ENCODE measurements at regions not wholly inside any gene's neighbourhood (a gene's known extent, or its start where the extent isn't known, plus 50 kb on each side); places are given as distances from the start of the nearest gene placed in this dataset.

GRCh38 chr10:93222876-93223275 lies 149.2 kb downstream of the CYP26A1 start:
- Histone ChIP-seq H3K4me3 (ENCODE audit: low read depth in 1 of 3, low read length in 3 of 3) (no peak overlapping the region), H3K27me3 (ENCODE audit: control insufficient read depth in 4 of 4, insufficient read depth in 4 of 4, low read length in 3 of 4) (no peaks in the 10 kb centered on the region), H3K36me3 (ENCODE audit: control insufficient read depth in 4 of 4, insufficient read depth in 3 of 4, low read depth in 1 of 4, low read length in 3 of 4) (no peaks in the 10 kb centered on the region), H3K9me3 (ENCODE audit: control insufficient read depth in 4 of 4, low read length in 3 of 4) (no peaks in the 10 kb centered on the region), H3K4me1 (ENCODE audit: control insufficient read depth in 4 of 4, insufficient read depth in 4 of 4, low read length in 3 of 4) (peaks cover 17 to 43% (median 28%) of the 10 kb centered on the region in 4 donors), H3K27ac (ENCODE audit: low read depth in 1 of 2, low read length in 2 of 2) (no peak overlapping the region), H3K9ac (ENCODE audit: low read depth in 1 of 2, low read length in 2 of 2) (no peak overlapping the region)
- TF ChIP-seq NR2F2 (IDR thresholded peaks at IDR 0.05), result no peak
- TF ChIP-seq FOXA1 (IDR thresholded peaks at IDR 0.05), result no peak
- TF ChIP-seq FOXA2 (IDR thresholded peaks at IDR 0.05), result no peak
- TF ChIP-seq MAX (IDR thresholded peaks at IDR 0.05), result no peak
- no peak for TF ChIP-seq TAF1 (conservative IDR thresholded peaks at IDR 0.05)
- TF ChIP-seq, protein P1, sequence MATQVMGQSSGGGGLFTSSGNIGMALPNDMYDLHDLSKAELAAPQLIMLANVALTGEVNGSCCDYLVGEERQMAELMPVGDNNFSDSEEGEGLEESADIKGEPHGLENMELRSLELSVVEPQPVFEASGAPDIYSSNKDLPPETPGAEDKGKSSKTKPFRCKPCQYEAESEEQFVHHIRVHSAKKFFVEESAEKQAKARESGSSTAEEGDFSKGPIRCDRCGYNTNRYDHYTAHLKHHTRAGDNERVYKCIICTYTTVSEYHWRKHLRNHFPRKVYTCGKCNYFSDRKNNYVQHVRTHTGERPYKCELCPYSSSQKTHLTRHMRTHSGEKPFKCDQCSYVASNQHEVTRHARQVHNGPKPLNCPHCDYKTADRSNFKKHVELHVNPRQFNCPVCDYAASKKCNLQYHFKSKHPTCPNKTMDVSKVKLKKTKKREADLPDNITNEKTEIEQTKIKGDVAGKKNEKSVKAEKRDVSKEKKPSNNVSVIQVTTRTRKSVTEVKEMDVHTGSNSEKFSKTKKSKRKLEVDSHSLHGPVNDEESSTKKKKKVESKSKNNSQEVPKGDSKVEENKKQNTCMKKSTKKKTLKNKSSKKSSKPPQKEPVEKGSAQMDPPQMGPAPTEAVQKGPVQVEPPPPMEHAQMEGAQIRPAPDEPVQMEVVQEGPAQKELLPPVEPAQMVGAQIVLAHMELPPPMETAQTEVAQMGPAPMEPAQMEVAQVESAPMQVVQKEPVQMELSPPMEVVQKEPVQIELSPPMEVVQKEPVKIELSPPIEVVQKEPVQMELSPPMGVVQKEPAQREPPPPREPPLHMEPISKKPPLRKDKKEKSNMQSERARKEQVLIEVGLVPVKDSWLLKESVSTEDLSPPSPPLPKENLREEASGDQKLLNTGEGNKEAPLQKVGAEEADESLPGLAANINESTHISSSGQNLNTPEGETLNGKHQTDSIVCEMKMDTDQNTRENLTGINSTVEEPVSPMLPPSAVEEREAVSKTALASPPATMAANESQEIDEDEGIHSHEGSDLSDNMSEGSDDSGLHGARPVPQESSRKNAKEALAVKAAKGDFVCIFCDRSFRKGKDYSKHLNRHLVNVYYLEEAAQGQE (IDR thresholded peaks at IDR 0.05), result no peak
- TF ChIP-seq ZBTB33 (IDR thresholded peaks at IDR 0.05), result no peak
- TF ChIP-seq, protein P2, sequence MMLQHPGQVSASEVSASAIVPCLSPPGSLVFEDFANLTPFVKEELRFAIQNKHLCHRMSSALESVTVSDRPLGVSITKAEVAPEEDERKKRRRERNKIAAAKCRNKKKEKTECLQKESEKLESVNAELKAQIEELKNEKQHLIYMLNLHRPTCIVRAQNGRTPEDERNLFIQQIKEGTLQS (IDR thresholded peaks at IDR 0.05), result no peak
- TF ChIP-seq RXRA (IDR thresholded peaks at IDR 0.05), result no peak
- TF ChIP-seq HNF4G (IDR thresholded peaks at IDR 0.05), result no peak
- DNase-seq (ENCODE audit: low spot score), result no peak

GRCh38 chr10:93223336-93223735 lies 149.6 kb downstream of the CYP26A1 start:
- no peaks in the 10 kb centered on the region for H3K9me3 ChIP-seq (ENCODE audit: control insufficient read depth in 4 of 4, low read length in 3 of 4)
- no peaks in the 10 kb centered on the region for H3K27me3 ChIP-seq (ENCODE audit: control insufficient read depth in 4 of 4, insufficient read depth in 4 of 4, low read length in 3 of 4)
- no peak for DNase-seq (ENCODE audit: low spot score)
- no peak overlapping the region for H3K4me3 ChIP-seq (ENCODE audit: low read depth in 1 of 3, low read length in 3 of 3)
- H3K4me1 ChIP-seq (ENCODE audit: control insufficient read depth in 4 of 4, insufficient read depth in 4 of 4, low read length in 3 of 4), result peaks cover 17 to 39% (median 24%) of the 10 kb centered on the region in 4 donors
- no peak overlapping the region for H3K27ac ChIP-seq (ENCODE audit: low read depth in 1 of 2, low read length in 2 of 2)
- WGBS, result 96% methylated on average over 3 of the region's 3 CpGs
- H3K36me3 ChIP-seq (ENCODE audit: control insufficient read depth in 4 of 4, insufficient read depth in 3 of 4, low read depth in 1 of 4, low read length in 3 of 4), result no peaks in the 10 kb centered on the region
- TF ChIP-seq, protein P1 (IDR thresholded peaks at IDR 0.05), result no peak
- TF ChIP-seq EGR1 (IDR thresholded peaks at IDR 0.05; ENCODE audit: low read depth in 2 of 2), result no peak
- no peak overlapping the region for H3K9ac ChIP-seq (ENCODE audit: low read depth in 1 of 2, low read length in 2 of 2)

All from liver (tissue), 7 donors.